ENCODE measurements at regions not wholly inside any gene's neighbourhood (a gene's known extent, or its start where the extent isn't known, plus 50 kb on each side); places are given as distances from the start of the nearest gene placed in this dataset.

DNA sequence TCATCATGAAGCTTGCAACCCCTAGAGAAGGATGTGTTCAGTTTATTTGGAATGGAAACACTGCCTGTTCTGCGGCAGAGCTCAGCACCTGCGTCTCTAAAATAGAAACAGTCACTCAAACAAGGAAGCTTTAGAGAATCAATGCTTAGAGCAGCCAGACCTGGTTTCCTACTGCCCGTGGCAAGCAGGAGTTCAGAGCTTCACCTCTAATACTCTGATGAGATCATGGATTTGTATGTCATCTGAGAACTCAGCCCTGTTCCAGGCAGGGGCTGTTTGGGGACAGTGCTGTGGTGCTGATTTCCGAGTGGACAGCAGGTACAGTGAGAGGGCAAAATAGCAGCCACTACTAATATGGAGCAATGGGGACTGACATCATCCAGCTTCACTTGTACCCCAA lies 236.0 kb upstream of the IRX1 start:
- TF ChIP-seq, protein P1, sequence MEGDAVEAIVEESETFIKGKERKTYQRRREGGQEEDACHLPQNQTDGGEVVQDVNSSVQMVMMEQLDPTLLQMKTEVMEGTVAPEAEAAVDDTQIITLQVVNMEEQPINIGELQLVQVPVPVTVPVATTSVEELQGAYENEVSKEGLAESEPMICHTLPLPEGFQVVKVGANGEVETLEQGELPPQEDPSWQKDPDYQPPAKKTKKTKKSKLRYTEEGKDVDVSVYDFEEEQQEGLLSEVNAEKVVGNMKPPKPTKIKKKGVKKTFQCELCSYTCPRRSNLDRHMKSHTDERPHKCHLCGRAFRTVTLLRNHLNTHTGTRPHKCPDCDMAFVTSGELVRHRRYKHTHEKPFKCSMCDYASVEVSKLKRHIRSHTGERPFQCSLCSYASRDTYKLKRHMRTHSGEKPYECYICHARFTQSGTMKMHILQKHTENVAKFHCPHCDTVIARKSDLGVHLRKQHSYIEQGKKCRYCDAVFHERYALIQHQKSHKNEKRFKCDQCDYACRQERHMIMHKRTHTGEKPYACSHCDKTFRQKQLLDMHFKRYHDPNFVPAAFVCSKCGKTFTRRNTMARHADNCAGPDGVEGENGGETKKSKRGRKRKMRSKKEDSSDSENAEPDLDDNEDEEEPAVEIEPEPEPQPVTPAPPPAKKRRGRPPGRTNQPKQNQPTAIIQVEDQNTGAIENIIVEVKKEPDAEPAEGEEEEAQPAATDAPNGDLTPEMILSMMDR (IDR thresholded peaks at IDR 0.05; ENCODE audit: borderline replicate concordance, control extremely low read depth, extremely low read depth, insufficient read depth, missing control alignments), result no peak
- in situ Hi-C loops (cut with MboI; ENCODE audit: low sequenced_read_pairs, unreplicated experiment), result no loop called here
- no peak for DNase-seq (ENCODE audit: low spot score)

DNA sequence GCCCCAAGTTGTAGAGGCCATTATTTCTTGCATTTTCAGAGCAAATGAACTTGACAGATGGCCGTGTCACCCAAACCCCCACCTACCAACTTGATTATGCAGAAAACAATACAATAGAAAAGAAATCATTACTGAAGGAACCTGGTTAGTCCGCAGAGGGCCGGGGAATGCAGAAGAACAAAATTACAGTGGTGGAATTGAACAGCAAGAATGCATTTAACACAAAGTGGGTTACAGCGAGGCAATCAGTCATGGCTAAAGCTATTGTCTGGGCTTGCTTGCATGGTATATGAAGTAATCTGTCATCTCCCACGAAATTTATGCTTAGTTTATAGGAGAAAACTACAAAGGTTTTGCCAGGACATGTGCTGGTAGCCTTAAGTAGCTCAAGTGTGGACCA lies 238.3 kb upstream of the IRX1 start:
- TF ChIP-seq, protein P1 (IDR thresholded peaks at IDR 0.05; ENCODE audit: borderline replicate concordance, control extremely low read depth, extremely low read depth, insufficient read depth, missing control alignments), result no peak
- DNase-seq (ENCODE audit: low spot score), result no peak
- in situ Hi-C loops (cut with MboI; ENCODE audit: low sequenced_read_pairs, unreplicated experiment), result no loop called here

DNA sequence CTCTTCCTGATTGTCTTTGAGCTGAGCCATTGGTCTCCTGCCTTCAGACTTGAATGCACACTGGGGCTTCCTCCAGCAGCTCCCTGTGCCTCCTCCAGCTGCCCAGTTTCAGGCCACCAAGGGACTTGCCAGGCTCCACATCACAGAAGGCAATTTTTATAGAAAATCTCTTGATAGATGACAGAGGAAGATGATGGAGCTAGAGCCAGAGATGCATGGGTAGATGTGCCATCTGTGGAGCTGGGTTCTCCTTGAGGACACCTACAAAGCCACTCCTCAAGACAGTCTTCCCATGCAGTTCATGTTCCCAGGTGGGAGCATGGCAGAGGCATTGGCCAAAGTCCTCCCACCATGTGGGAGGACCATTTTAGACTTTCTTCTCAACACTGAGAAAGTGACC lies 239.6 kb upstream of the IRX1 start:
- DNase-seq (ENCODE audit: low spot score), result no peak
- in situ Hi-C loops (cut with MboI; ENCODE audit: low sequenced_read_pairs, unreplicated experiment), result no loop called here

DNA sequence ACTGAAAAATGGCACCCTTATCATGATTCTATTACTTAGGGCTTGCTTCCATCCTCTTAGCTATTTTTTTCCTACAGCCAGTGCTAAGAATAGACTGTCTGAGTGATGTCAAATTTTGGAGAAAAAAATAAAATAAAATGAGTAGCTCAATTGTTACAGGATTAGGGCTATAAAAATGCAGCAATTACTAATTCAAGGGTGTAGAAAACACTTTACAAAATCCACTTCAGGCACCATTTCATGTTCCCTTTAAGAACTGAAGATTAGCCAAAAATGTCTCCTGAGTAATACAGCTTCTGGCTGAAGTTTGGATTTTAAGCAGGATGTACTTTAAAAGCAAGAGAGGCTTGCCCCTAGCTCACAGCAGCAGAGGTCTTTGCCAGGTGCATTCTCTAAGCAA lies 240.5 kb upstream of the IRX1 start:
- no peak for DNase-seq (ENCODE audit: low spot score)
- in situ Hi-C loops (cut with MboI; ENCODE audit: low sequenced_read_pairs, unreplicated experiment), result no loop called here
- TF ChIP-seq, protein P1 (IDR thresholded peaks at IDR 0.05; ENCODE audit: borderline replicate concordance, control extremely low read depth, extremely low read depth, insufficient read depth, missing control alignments), result no peak

More for the DNA sequence above, 239.6 kb upstream of the IRX1 start:
- TF ChIP-seq, protein P1 (IDR thresholded peaks at IDR 0.05; ENCODE audit: borderline replicate concordance, control extremely low read depth, extremely low read depth, insufficient read depth, missing control alignments), result no peak

DNA sequence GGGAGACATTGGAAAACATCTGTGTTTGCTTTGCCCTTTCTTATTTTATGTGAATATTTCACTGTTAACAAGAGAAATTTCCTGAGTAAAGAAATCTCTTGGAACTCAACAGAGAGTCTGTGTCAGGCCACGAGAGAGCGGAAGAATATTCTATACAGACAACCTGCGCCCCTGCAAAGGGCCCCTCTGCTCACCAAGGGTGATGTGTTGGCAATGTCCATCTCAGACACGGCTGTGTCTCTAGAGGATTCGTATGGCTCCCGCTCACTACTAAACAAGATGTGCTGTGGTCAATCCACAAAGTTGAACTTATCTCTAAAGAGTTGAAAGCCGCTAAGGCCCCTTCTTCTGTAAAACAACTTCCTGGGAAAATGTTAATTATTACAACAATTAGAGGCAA lies 241.0 kb upstream of the IRX1 start:
- no peak for DNase-seq (ENCODE audit: low spot score)
- TF ChIP-seq, protein P1 (IDR thresholded peaks at IDR 0.05; ENCODE audit: borderline replicate concordance, control extremely low read depth, extremely low read depth, insufficient read depth, missing control alignments), result no peak
- in situ Hi-C loops (cut with MboI; ENCODE audit: low sequenced_read_pairs, unreplicated experiment), result no loop called here

DNA sequence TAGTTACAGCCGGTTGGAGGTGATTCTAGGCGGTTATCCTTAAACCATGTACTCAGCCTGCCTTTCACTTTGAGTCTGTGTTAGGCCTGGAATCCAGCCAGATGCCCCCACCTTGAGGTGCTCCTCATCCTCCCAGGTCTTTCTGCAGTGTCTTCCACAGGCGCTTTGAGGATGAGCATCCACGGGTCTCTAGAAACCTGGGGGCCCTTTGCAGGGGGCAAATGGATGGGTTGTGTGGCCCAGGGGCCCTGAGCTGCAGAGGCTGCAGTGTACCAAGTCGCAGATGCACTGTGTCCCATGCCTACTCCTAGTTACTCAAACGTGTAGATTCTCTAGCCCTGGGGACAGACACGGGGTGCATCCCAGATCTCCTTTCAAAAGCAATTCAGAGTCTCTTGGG lies 242.1 kb upstream of the IRX1 start:
- in situ Hi-C loops (cut with MboI; ENCODE audit: low sequenced_read_pairs, unreplicated experiment), result no loop called here
- TF ChIP-seq, protein P1 (IDR thresholded peaks at IDR 0.05; ENCODE audit: borderline replicate concordance, control extremely low read depth, extremely low read depth, insufficient read depth, missing control alignments), result no peak
- no peak for DNase-seq (ENCODE audit: low spot score)

DNA sequence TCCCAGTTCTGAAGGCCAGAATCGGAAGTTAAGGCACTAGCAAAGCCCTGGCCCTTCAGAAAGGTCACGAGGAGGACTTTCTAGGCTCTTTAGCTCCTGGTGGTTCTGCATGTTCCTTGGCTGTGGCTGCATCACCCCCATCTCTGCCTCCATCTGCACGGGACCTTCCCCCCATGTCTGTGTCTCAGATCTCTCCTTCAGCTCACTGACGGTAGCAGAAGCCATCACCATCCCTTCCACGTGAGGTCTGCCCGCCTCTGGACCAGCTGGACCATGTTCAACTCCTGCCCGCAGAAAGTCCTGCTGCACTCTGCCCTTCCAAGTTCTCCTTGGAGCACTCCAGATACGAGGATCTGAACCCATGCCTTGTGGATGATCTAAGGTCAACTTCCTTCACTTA lies 242.9 kb upstream of the IRX1 start:
- DNase-seq (ENCODE audit: low spot score), result no peak
- TF ChIP-seq, protein P1 (IDR thresholded peaks at IDR 0.05; ENCODE audit: borderline replicate concordance, control extremely low read depth, extremely low read depth, insufficient read depth, missing control alignments), result no peak
- in situ Hi-C loops (cut with MboI; ENCODE audit: low sequenced_read_pairs, unreplicated experiment), result no loop called here
